ENCODE measurements at regions not wholly inside any gene's neighbourhood (a gene's known extent, or its start where the extent isn't known, plus 50 kb on each side); places are given as distances from the start of the nearest gene placed in this dataset.
"Not testable (repeated sequence)": the region's sequence is repeated elsewhere in the genome, so short reads cannot be mapped to it uniquely, and the experiment has no call there.

- DNase-seq (ENCODE audit: low read depth): no peak
Measured at GRCh38 chr13:109326601-109327000, 459.8 kb downstream of the IRS2 start.

GRCh38 chr13:109323338-109323737 lies 463.0 kb downstream of the IRS2 start:
- no peak for DNase-seq (ENCODE audit: low read depth)

- DNase-seq (ENCODE audit: low read depth): no peak
Measured at GRCh38 chr13:109318945-109319590, 467.3 kb downstream of the IRS2 start.

GRCh38 chr13:109315481-109315880 lies 470.9 kb downstream of the IRS2 start:
- no peak for DNase-seq (ENCODE audit: low read depth)

- no peak for DNase-seq (ENCODE audit: low read depth)
Measured at GRCh38 chr13:109314101-109314500, 472.3 kb downstream of the IRS2 start.

GRCh38 chr13:109312399-109312798 lies 474.0 kb downstream of the IRS2 start:
- DNase-seq (ENCODE audit: low read depth): no peak

- DNase-seq (ENCODE audit: low read depth): not testable (repeated sequence)
Measured at GRCh38 chr13:109311431-109311976, 474.9 kb downstream of the IRS2 start.

- no peak for DNase-seq (ENCODE audit: low read depth)
Measured at GRCh38 chr13:109309625-109310363, 476.6 kb downstream of the IRS2 start.

GRCh38 chr13:109307027-109307426 lies 479.4 kb downstream of the IRS2 start:
- DNase-seq (ENCODE audit: low read depth): no peak

GRCh38 chr13:109301726-109302125 lies 484.7 kb downstream of the IRS2 start:
- DNase-seq (ENCODE audit: low read depth): no peak

GRCh38 chr13:109301276-109301675 lies 485.1 kb downstream of the IRS2 start:
- no peak for DNase-seq (ENCODE audit: low read depth)

- DNase-seq (ENCODE audit: low read depth): peak; percentile 72
Measured at GRCh38 chr13:109297628-109298027, 488.8 kb downstream of the IRS2 start.

- no peak for DNase-seq (ENCODE audit: low read depth)
Measured at GRCh38 chr13:109293166-109293565, 493.2 kb downstream of the IRS2 start.

GRCh38 chr13:109288151-109288709 lies 498.2 kb downstream of the IRS2 start:
- no peak for DNase-seq (ENCODE audit: low read depth)

- no peak for DNase-seq (ENCODE audit: low read depth)
Measured at GRCh38 chr13:109287553-109287952, 498.8 kb downstream of the IRS2 start.

GRCh38 chr13:109285586-109285985 lies 500.8 kb downstream of the IRS2 start:
- no peak for DNase-seq (ENCODE audit: low read depth)

- DNase-seq (ENCODE audit: low read depth): no peak
Measured at GRCh38 chr13:109281903-109282635, 504.3 kb downstream of the IRS2 start.

GRCh38 chr13:109281017-109281902 lies 505.1 kb downstream of the IRS2 start:
- DNase-seq (ENCODE audit: low read depth): no peak

GRCh38 chr13:109276261-109276660 lies 510.1 kb downstream of the IRS2 start:
- DNase-seq (ENCODE audit: low read depth): no peak

- DNase-seq (ENCODE audit: low read depth): no peak
Measured at GRCh38 chr13:109275852-109276251, 510.5 kb downstream of the IRS2 start.

GRCh38 chr13:109275139-109275745 lies 511.1 kb downstream of the IRS2 start:
- DNase-seq (ENCODE audit: low read depth): no peak

Measured in non-pigmented ciliary epithelial cell (primary cell).